ENCODE measurements at regions not wholly inside any gene's neighbourhood (a gene's known extent, or its start where the extent isn't known, plus 50 kb on each side); places are given as distances from the start of the nearest gene placed in this dataset.

DNA sequence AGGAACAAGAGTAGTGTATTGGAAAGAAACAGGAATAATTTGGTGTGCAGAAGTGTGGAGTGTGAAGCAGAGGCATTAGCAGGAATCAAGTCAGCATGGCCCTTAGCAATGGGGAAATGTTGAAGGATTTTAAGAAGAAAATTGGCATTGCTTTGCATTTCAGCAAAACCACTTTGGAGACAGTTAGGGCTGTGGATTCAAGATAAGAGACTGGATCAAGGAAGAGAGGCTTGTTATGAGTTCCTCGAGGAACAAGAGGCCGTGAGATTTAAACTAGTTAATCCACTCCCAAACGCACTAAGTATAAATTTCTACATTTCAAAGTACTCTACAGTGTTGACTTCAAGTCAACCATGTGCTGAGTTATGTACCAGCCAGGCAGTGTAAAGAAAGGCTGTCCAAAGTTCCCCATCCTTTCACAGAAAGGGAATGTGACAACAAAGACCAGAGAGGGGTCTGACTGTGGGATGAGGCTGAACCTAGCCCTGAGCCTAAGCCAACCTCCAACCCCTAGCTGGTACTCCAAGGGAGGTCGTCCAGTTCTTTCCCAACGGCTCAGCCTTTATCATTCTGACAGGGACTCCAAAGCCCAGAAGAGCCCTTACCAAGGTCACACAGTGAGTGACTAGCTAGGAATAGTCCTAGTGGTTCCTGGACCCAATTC lies 91.2 kb upstream of the BMP4 start:
- TF ChIP-seq, protein P1, sequence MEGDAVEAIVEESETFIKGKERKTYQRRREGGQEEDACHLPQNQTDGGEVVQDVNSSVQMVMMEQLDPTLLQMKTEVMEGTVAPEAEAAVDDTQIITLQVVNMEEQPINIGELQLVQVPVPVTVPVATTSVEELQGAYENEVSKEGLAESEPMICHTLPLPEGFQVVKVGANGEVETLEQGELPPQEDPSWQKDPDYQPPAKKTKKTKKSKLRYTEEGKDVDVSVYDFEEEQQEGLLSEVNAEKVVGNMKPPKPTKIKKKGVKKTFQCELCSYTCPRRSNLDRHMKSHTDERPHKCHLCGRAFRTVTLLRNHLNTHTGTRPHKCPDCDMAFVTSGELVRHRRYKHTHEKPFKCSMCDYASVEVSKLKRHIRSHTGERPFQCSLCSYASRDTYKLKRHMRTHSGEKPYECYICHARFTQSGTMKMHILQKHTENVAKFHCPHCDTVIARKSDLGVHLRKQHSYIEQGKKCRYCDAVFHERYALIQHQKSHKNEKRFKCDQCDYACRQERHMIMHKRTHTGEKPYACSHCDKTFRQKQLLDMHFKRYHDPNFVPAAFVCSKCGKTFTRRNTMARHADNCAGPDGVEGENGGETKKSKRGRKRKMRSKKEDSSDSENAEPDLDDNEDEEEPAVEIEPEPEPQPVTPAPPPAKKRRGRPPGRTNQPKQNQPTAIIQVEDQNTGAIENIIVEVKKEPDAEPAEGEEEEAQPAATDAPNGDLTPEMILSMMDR (IDR thresholded peaks at IDR 0.05; ENCODE audit: low read depth, low read length, poor library complexity, severe bottlenecking): no peak
- no peak for TF ChIP-seq EZH2phosphoT487 (IDR thresholded peaks at IDR 0.05; ENCODE audit: borderline replicate concordance, low read length)
